HEK293 (cell line): ENCODE measurements at regions not wholly inside any gene's neighbourhood (a gene's known extent, or its start where the extent isn't known, plus 50 kb on each side); places are given as distances from the start of the nearest gene placed in this dataset.

Experiments used
- CTCF ChIA-PET: fragments of 350-600 bp; formaldehyde crosslinking; extraction: SDS; loops from one replicate; lab custom pipeline; 2021; ENCODE audit warnings: antibody characterized with exemption; lab: Yijun Ruan, JAX
- POLR2A ChIA-PET: fragments of 300-600 bp; formaldehyde crosslinking; extraction: SDS; loops from one replicate; lab custom pipeline; 2020; ENCODE audit warnings: antibody characterized with exemption, inconsistent platforms; lab: Yijun Ruan, JAX
- H3K27ac ChIP-seq: fragments of 200-500 bp; sonication (Bioruptor generic); 2 replicates; pipeline ENCODE4 v1.5.1; 2014; ENCODE audit warnings: low read depth, low read length, control low read depth, inconsistent platforms; ENCODE audit errors: extremely low read depth
- H3K36me3 ChIP-seq, 2 experiments: fragments of 200-500 bp in 1 of 2; sonication (Bioruptor generic) in 1 of 2; 1 replicate in 1 of 2; 2 replicates in 1 of 2; pipeline ENCODE4 v1.5.1; 2014 to 2017; ENCODE audit warnings: inconsistent platforms in 2 of 2, low read length in 2 of 2; ENCODE audit not compliant: control insufficient read depth in 2 of 2, insufficient read depth in 1 of 2
- H3K4me1 ChIP-seq: fragments of 200-500 bp; sonication (Bioruptor generic); 2 replicates; pipeline ENCODE4 v1.5.1; 2014; ENCODE audit warnings: mild to moderate bottlenecking, low read length, inconsistent platforms; ENCODE audit not compliant: control insufficient read depth, insufficient read depth
- H3K4me3 ChIP-seq: 2 replicates; pipeline ENCODE4 v1.5.1; 2011; ENCODE audit warnings: low read depth, mild to moderate bottlenecking, control low read depth, low read length, moderate library complexity
- H3K9me3 ChIP-seq: fragments of 200-500 bp; sonication (Bioruptor generic); 2 replicates; pipeline ENCODE4 v1.5.1; 2014; ENCODE audit warnings: low read depth, low read length, inconsistent platforms; ENCODE audit not compliant: control insufficient read depth, insufficient read depth
- AEBP2 ChIP-seq: fragments of 450-650 bp; formaldehyde crosslinking; IDR thresholded peaks from 2 replicates; pipeline ENCODE4 v1.5.1; 2016; ENCODE audit warnings: missing biosample characterization, missing genetic modification characterization, borderline replicate concordance
- ELK4 ChIP-seq: IDR thresholded peaks from 2 replicates; pipeline ENCODE4 v1.6.1; 2011; ENCODE audit warnings: mild to moderate bottlenecking, low read depth, low read length, borderline replicate concordance
- GFI1B ChIP-seq: fragments of 450-650 bp; formaldehyde crosslinking; IDR thresholded peaks from 2 replicates; pipeline ENCODE4 v1.5.1; 2016; ENCODE audit warnings: missing biosample characterization, missing genetic modification characterization
- GLIS2 ChIP-seq: fragments of 450-650 bp; formaldehyde crosslinking; IDR thresholded peaks from 2 replicates; pipeline ENCODE4 v1.5.1; 2016; ENCODE audit warnings: missing biosample characterization, missing genetic modification characterization
- KLF10 ChIP-seq: fragments of 450-650 bp; IDR thresholded peaks from 2 replicates; pipeline ENCODE4 v1.5.1; 2018; ENCODE audit warnings: missing biosample characterization, mild to moderate bottlenecking, missing genetic modification characterization
- KLF7 ChIP-seq: fragments of 450-650 bp; formaldehyde crosslinking; IDR thresholded peaks from 2 replicates; pipeline ENCODE4 v1.5.1; 2016; ENCODE audit warnings: missing biosample characterization, missing genetic modification characterization, borderline replicate concordance
- MYNN ChIP-seq: fragments of 450-650 bp; formaldehyde crosslinking; IDR thresholded peaks from 2 replicates; pipeline ENCODE4 v1.5.1; 2016; ENCODE audit warnings: missing biosample characterization, missing genetic modification characterization, borderline replicate concordance
- YY1 ChIP-seq: fragments of 450-650 bp; formaldehyde crosslinking; IDR thresholded peaks from 2 replicates; pipeline ENCODE4 v1.5.1; 2018; ENCODE audit warnings: missing biosample characterization, missing genetic modification characterization
- YY2 ChIP-seq: fragments of 450-650 bp; formaldehyde crosslinking; IDR thresholded peaks from 2 replicates; pipeline ENCODE4 v1.5.1; 2016; ENCODE audit warnings: missing biosample characterization, missing genetic modification characterization
- ZBTB49 ChIP-seq: fragments of 450-650 bp; formaldehyde crosslinking; IDR thresholded peaks from 2 replicates; pipeline ENCODE4 v1.5.1; 2016; ENCODE audit warnings: missing biosample characterization, missing genetic modification characterization, low read depth
- ZNF114 ChIP-seq: fragments of 450-650 bp; formaldehyde crosslinking; IDR thresholded peaks from 2 replicates; pipeline ENCODE4 v1.5.0; 2017; ENCODE audit warnings: missing biosample characterization, missing genetic modification characterization
- ZNF121 ChIP-seq: fragments of 450-650 bp; formaldehyde crosslinking; IDR thresholded peaks from 2 replicates; pipeline ENCODE4 v1.5.1; 2016; ENCODE audit warnings: missing biosample characterization, missing genetic modification characterization
- ZNF146 ChIP-seq: fragments of 450-650 bp; formaldehyde crosslinking; IDR thresholded peaks from 2 replicates; pipeline ENCODE4 v1.5.1; 2016; ENCODE audit warnings: missing biosample characterization, missing genetic modification characterization
- ZNF391 ChIP-seq: fragments of 450-650 bp; formaldehyde crosslinking; IDR thresholded peaks from 2 replicates; pipeline ENCODE4 v1.5.1; 2016; ENCODE audit warnings: low read depth, missing biosample characterization, missing genetic modification characterization, borderline replicate concordance
- ZNF473 ChIP-seq: fragments of 450-650 bp; formaldehyde crosslinking; IDR thresholded peaks from 2 replicates; pipeline ENCODE4 v1.5.1; 2017; ENCODE audit warnings: missing biosample characterization, missing genetic modification characterization
- ZNF623 ChIP-seq: fragments of 450-650 bp; formaldehyde crosslinking; IDR thresholded peaks from 2 replicates; pipeline ENCODE4 v1.5.1; 2016; ENCODE audit warnings: missing biosample characterization, missing genetic modification characterization
- ZNF654 ChIP-seq: fragments of 450-650 bp; formaldehyde crosslinking; IDR thresholded peaks from 2 replicates; pipeline ENCODE4 v1.5.1; 2016; ENCODE audit warnings: low read depth, missing biosample characterization, missing genetic modification characterization
- ZNF704 ChIP-seq: fragments of 450-650 bp; formaldehyde crosslinking; IDR thresholded peaks from 2 replicates; pipeline ENCODE4 v1.5.1; 2016; ENCODE audit warnings: missing biosample characterization, missing genetic modification characterization
- TF ChIP-seq, protein P1 (sequence below): fragments of 450-650 bp; formaldehyde crosslinking; IDR thresholded peaks from 2 replicates; pipeline ENCODE4 v1.5.1; 2017; ENCODE audit warnings: missing biosample characterization, missing genetic modification characterization
- TF ChIP-seq, protein P2 (sequence below): fragments of 450-650 bp; formaldehyde crosslinking; conservative IDR thresholded peaks from 2 replicates; pipeline ENCODE4 v1.5.1; 2016; ENCODE audit warnings: low read depth, missing biosample characterization, missing genetic modification characterization
- TF ChIP-seq, protein P3 (sequence below): fragments of 450-650 bp; formaldehyde crosslinking; IDR thresholded peaks from 2 replicates; pipeline ENCODE4 v1.5.1; 2017; ENCODE audit warnings: missing biosample characterization, missing genetic modification characterization

DNA sequence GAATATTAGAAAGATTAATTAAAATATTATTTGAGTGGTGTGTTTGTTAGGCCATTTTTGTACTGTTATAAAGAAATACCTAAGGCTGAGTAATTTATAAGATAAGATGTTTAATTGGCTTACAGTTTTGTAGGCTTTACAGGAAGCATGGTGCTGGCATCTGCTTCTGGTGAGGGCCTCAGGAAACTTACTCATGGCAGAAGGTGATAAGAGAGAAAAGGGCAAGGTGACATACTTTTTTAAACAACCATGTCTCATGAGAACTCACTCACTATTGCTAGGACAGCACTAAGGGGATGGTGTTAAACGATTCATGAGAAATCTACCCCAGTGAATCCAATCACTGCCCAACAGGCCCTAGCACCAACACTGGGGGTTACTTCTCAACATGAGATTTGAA is 56.7 kb upstream of the RGS21 start:
- Histone ChIP-seq H3K4me1 (no peaks in the 10 kb centered on the region), H3K36me3 (no peaks in the 10 kb centered on the region), H3K4me3 (no peak overlapping the region), H3K9me3 (no peaks in the 10 kb centered on the region)
- TF ChIP-seq ZNF114 (tag by site-specific recombination) (no peak), ZNF146 (no peak), ZNF121 (no peak), ELK4 (no peak)
- TF ChIP-seq, all 188 proteins: peak for 0
- ChIA-PET POLR2A (no interaction called here), CTCF (no interaction called here)
- no peak overlapping the region for H3K27ac ChIP-seq

DNA sequence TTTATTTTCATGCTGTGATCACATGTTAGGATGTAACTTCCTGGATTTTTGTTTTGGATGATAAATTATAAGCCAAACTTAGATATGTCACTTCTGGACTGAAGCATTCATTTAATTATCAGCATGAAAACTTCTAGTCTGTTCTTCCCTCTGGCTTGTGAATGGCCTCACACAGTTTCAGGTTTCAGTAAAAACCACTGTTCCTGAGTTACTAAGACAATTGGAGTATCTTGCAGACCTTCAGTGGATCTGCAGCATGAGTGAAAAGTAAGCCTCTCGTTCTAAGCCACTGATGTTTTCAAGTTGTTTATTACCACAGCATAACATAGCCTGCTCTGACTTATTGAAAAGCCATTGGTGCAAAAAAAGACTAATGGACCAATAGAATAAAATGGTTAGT is 55.3 kb upstream of the RGS21 start:
- CTCF ChIA-PET = no interaction called here

More for the DNA sequence above, 55.3 kb upstream of the RGS21 start:
- Histone ChIP-seq H3K4me3 (no peak overlapping the region), H3K9me3 (no peaks in the 10 kb centered on the region), H3K4me1 (no peaks in the 10 kb centered on the region), H3K27ac (no peak overlapping the region), H3K36me3 (no peaks in the 10 kb centered on the region)
- TF ChIP-seq ZNF623 (tag by site-specific recombination) (no peak), KLF10 (tag by site-specific recombination) (no peak), ZNF654 (tag by site-specific recombination) (no peak), ZNF473 (tag by site-specific recombination) (no peak), GFI1B (no peak), AEBP2 (tag by site-specific recombination) (no peak), YY2 (tag by site-specific recombination) (no peak), ZBTB49 (tag by site-specific recombination) (no peak), MYNN (tag by site-specific recombination) (no peak), ZNF704 (tag by site-specific recombination) (no peak), YY1 (tag by site-specific recombination) (no peak), ZNF391 (no peak), KLF7 (tag by site-specific recombination) (no peak), GLIS2 (tag by site-specific recombination) (no peak)
- TF ChIP-seq, protein P1, sequence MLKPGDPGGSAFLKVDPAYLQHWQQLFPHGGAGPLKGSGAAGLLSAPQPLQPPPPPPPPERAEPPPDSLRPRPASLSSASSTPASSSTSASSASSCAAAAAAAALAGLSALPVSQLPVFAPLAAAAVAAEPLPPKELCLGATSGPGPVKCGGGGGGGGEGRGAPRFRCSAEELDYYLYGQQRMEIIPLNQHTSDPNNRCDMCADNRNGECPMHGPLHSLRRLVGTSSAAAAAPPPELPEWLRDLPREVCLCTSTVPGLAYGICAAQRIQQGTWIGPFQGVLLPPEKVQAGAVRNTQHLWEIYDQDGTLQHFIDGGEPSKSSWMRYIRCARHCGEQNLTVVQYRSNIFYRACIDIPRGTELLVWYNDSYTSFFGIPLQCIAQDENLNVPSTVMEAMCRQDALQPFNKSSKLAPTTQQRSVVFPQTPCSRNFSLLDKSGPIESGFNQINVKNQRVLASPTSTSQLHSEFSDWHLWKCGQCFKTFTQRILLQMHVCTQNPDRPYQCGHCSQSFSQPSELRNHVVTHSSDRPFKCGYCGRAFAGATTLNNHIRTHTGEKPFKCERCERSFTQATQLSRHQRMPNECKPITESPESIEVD (tag by site-specific recombination) = no peak
- TF ChIP-seq, protein P2, sequence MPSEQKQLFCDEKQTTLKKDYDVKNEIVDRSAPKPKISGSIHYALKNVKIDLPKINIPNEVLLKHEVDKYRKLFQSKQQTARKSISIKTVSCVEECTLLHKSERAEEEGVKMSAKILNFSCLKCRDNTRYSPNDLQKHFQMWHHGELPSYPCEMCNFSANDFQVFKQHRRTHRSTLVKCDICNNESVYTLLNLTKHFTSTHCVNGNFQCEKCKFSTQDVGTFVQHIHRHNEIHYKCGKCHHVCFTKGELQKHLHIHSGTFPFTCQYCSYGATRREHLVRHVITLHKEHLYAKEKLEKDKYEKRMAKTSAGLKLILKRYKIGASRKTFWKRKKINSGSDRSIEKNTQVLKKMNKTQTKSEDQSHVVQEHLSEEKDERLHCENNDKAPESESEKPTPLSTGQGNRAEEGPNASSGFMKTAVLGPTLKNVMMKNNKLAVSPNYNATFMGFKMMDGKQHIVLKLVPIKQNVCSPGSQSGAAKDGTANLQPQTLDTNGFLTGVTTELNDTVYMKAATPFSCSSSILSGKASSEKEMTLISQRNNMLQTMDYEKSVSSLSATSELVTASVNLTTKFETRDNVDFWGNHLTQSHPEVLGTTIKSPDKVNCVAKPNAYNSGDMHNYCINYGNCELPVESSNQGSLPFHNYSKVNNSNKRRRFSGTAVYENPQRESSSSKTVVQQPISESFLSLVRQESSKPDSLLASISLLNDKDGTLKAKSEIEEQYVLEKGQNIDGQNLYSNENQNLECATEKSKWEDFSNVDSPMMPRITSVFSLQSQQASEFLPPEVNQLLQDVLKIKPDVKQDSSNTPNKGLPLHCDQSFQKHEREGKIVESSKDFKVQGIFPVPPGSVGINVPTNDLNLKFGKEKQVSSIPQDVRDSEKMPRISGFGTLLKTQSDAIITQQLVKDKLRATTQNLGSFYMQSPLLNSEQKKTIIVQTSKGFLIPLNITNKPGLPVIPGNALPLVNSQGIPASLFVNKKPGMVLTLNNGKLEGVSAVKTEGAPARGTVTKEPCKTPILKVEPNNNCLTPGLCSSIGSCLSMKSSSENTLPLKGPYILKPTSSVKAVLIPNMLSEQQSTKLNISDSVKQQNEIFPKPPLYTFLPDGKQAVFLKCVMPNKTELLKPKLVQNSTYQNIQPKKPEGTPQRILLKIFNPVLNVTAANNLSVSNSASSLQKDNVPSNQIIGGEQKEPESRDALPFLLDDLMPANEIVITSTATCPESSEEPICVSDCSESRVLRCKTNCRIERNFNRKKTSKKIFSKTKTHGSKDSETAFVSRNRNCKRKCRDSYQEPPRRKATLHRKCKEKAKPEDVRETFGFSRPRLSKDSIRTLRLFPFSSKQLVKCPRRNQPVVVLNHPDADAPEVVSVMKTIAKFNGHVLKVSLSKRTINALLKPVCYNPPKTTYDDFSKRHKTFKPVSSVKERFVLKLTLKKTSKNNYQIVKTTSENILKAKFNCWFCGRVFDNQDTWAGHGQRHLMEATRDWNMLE (tag by site-specific recombination) = no peak
- TF ChIP-seq, protein P3, sequence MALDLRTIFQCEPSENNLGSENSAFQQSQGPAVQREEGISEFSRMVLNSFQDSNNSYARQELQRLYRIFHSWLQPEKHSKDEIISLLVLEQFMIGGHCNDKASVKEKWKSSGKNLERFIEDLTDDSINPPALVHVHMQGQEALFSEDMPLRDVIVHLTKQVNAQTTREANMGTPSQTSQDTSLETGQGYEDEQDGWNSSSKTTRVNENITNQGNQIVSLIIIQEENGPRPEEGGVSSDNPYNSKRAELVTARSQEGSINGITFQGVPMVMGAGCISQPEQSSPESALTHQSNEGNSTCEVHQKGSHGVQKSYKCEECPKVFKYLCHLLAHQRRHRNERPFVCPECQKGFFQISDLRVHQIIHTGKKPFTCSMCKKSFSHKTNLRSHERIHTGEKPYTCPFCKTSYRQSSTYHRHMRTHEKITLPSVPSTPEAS (tag by site-specific recombination) = no peak
- TF ChIP-seq, all 188 proteins: peak for 0
- POLR2A ChIA-PET = no interaction called here
